ENCODE measurements at regions not wholly inside any gene's neighbourhood (a gene's known extent, or its start where the extent isn't known, plus 50 kb on each side); places are given as distances from the start of the nearest gene placed in this dataset.
A peak's percentile ranks its signal among the peaks of the same experiment; 100 is the strongest.

DNA sequence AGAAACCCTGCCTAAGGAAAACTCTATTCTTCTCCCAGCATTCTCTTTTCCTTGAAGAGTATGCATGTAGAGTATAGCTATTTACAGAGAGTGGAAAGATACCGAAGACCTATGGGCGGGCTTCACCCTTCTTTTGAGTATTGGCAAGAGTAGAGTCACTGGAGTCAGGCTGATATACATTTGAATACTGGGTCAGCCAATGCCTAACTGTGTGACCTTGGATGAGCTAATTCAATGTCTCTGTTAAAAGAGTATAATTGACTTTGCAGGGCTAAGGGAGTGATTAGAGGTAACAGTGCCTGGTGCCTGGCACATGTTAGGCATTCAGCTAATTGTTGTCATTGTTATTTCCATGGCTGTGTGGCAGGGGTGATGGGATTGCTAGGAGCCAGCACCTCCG lies 75.6 kb downstream of the TUSC7 start:
- ChIA-PET POLR2A (ENCODE audit: partially characterized antibody) (no interaction called here), CTCF (ENCODE audit: partially characterized antibody) (interaction anchor here (0.6 to 1.1 kb wide), 5 partner anchors 10 to 274 kb away, joined by 3 to 5 read pairs (median 3); no protein-coding TSS in a partner anchor)

More for the DNA sequence above, 75.6 kb downstream of the TUSC7 start:
- DNase-seq (ENCODE audit: low read depth in 1 of 2, low spot score in 2 of 2) (no peak), FAIRE-seq (no peak)
- Histone ChIP-seq H2AK5ac (ENCODE audit: low read depth, low read length) (no peak overlapping the region), H3K56ac (replicated peaks; ENCODE audit: insufficient read length, low read depth, low read length) (no peak overlapping the region), H2AFZ (ENCODE audit: low read length) (no peak overlapping the region), H3K79me1 (ENCODE audit: low read depth, low read length) (no peaks in the 10 kb centered on the region), H3K23ac (ENCODE audit: insufficient read length) (no peak overlapping the region), H4K20me1 (replicated peaks in 1 of 2; ENCODE audit: control insufficient read depth in 1 of 2, insufficient read depth in 2 of 2, low read length in 2 of 2) (no peaks in the 10 kb centered on the region), H3K9ac (replicated peaks in 1 of 4; ENCODE audit: extremely low read depth in 1 of 4, low read depth in 3 of 4, low read length in 3 of 4) (no peak overlapping the region), H3K4me1 (replicated peaks in 1 of 4; ENCODE audit: control insufficient read depth in 3 of 4, insufficient read depth in 4 of 4, low read length in 3 of 4) (peaks cover 0 to 10% (median 6%) of the 10 kb centered on the region in 4 experiments; a peak in 5 of 7 replicates), H3K9me3 (ENCODE audit: insufficient read depth in 2 of 2, low read depth in 1 of 2, low read length in 1 of 2) (no peaks in the 10 kb centered on the region), H2BK12ac (ENCODE audit: low read depth, low read length) (no peak overlapping the region), H4K91ac (replicated peaks; ENCODE audit: insufficient read length, low read length) (no peak overlapping the region), H3K27ac (ENCODE audit: low read depth, low read length) (no peak overlapping the region), H4K8ac (ENCODE audit: extremely low read depth, insufficient read depth, low read length) (no peak overlapping the region), H2BK120ac (replicated peaks; ENCODE audit: low read depth, low read length) (no peak overlapping the region), H3K4ac (replicated peaks; ENCODE audit: insufficient read length, low read depth, low read length) (no peak overlapping the region), H3K14ac (ENCODE audit: insufficient read length) (no peak overlapping the region), H2BK20ac (ENCODE audit: low read length) (no peak overlapping the region), H3K4me3 (ENCODE audit: extremely low read depth in 1 of 4, insufficient read depth in 2 of 4, low read depth in 3 of 4, low read length in 4 of 4) (no peak overlapping the region), H3K4me2 (ENCODE audit: insufficient read depth in 1 of 2, low read depth in 2 of 2, low read length in 2 of 2) (no peak overlapping the region), H2BK15ac (ENCODE audit: low read length) (no peak overlapping the region), H4K5ac (ENCODE audit: insufficient read length, low read depth, low read length) (no peak overlapping the region), H3K79me2 (ENCODE audit: control insufficient read depth in 1 of 2, insufficient read depth in 2 of 2, low read length in 2 of 2) (no peaks in the 10 kb centered on the region), H2BK5ac (ENCODE audit: low read depth, low read length) (no peak overlapping the region), H3K18ac (ENCODE audit: extremely low read depth, low read length) (no peak overlapping the region; the same call in 1 of the 2 replicates), H3K36me3 (ENCODE audit: control insufficient read depth in 2 of 4, insufficient read depth in 4 of 4, low read length in 3 of 4) (no peaks in the 10 kb centered on the region), H3K23me2 (ENCODE audit: low read depth, low read length) (no peaks in the 10 kb centered on the region), H3K27me3 (replicated peaks in 1 of 4; ENCODE audit: control insufficient read depth in 3 of 4, extremely low read depth in 1 of 4, insufficient read depth in 3 of 4, low read length in 3 of 4) (no peaks in the 10 kb centered on the region)
- WGBS, 2 experiments (ENCODE audit: extremely low coverage in 1 of 2, insufficient coverage in 1 of 2, insufficient read length in 1 of 2, insufficient replicate concordance in 2 of 2, low coverage in 1 of 2, low lambda C conversion rate in 2 of 2, missing lambda C conversion rate in 1 of 2): 78% methylated on average over 3 of the region's 3 CpGs; no CpG with 5 or more reads in 1 of the 2 experiments
- 0 out of 2 replicates have a peak, but pooled peaks have one; percentile 31 for TF ChIP-seq MAX (IDR thresholded peaks at IDR 0.05)
- TF ChIP-seq POLR2AphosphoS5 (IDR thresholded peaks at IDR 0.05; ENCODE audit: low read depth, low read length): no peak
